ENCODE measurements at regions not wholly inside any gene's neighbourhood (a gene's known extent, or its start where the extent isn't known, plus 50 kb on each side); places are given as distances from the start of the nearest gene placed in this dataset.

- ATAC-seq (ENCODE audit: insufficient read depth, low FRiP score) = no peak
- Histone ChIP-seq H3K9me3 (ENCODE audit: control insufficient read depth in 4 of 4, insufficient read depth in 3 of 4, low read length in 3 of 4) (no peaks in the 10 kb centered on the region), H3K4me1 (ENCODE audit: control insufficient read depth in 5 of 5, insufficient read depth in 5 of 5, low read length in 5 of 5) (no peaks in the 10 kb centered on the region), H3K27ac (ENCODE audit: low read depth in 1 of 2, low read length in 1 of 2) (no peak overlapping the region), H3K36me3 (ENCODE audit: control insufficient read depth in 4 of 4, insufficient read depth in 4 of 4, low read length in 4 of 4) (no peaks in the 10 kb centered on the region), H3K27me3 (ENCODE audit: control insufficient read depth in 3 of 3, insufficient read depth in 3 of 3, low read length in 2 of 3) (no peaks in the 10 kb centered on the region), H3K4me3 (no peak overlapping the region), H3K9ac (ENCODE audit: insufficient read depth in 1 of 2, low read length in 2 of 2) (no peak overlapping the region)
- WGBS, 2 donors = 68 to 82% methylated on average over 1 of the region's 1 CpG
- TF ChIP-seq CTCF (IDR thresholded peaks at IDR 0.05; ENCODE audit: control extremely low read depth, extremely low read depth) = no peak
- DNase-seq = no peak
Measured at GRCh38 chr4:91812319-91812718, 491.4 kb upstream of the GRID2 start.

- H3K36me3 ChIP-seq (ENCODE audit: control insufficient read depth in 4 of 4, insufficient read depth in 4 of 4, low read length in 4 of 4) = no peaks in the 10 kb centered on the region
- H3K27me3 ChIP-seq (ENCODE audit: control insufficient read depth in 3 of 3, insufficient read depth in 3 of 3, low read length in 2 of 3) = no peaks in the 10 kb centered on the region
- H3K9me3 ChIP-seq (ENCODE audit: control insufficient read depth in 4 of 4, insufficient read depth in 3 of 4, low read length in 3 of 4) = peaks cover 0 to 5% (median 2%) of the 10 kb centered on the region in 4 donors
- no peak for TF ChIP-seq CTCF (IDR thresholded peaks at IDR 0.05; ENCODE audit: control extremely low read depth, extremely low read depth)
- DNase-seq (no peak), ATAC-seq (ENCODE audit: insufficient read depth, low FRiP score) (no peak)
- WGBS, 2 donors = 62 to 72% methylated on average over 1 of the region's 1 CpG
- no peaks in the 10 kb centered on the region for H3K4me1 ChIP-seq (ENCODE audit: control insufficient read depth in 5 of 5, insufficient read depth in 5 of 5, low read length in 5 of 5)
- no peak overlapping the region for H3K9ac ChIP-seq (ENCODE audit: insufficient read depth in 1 of 2, low read length in 2 of 2)
- H3K27ac ChIP-seq (ENCODE audit: low read depth in 1 of 2, low read length in 1 of 2) = no peak overlapping the region
- H3K4me3 ChIP-seq = no peak overlapping the region
Measured at GRCh38 chr4:91824773-91825172, 479.0 kb upstream of the GRID2 start.

- no peaks in the 10 kb centered on the region for H3K4me1 ChIP-seq (ENCODE audit: control insufficient read depth in 5 of 5, insufficient read depth in 5 of 5, low read length in 5 of 5)
- ATAC-seq (ENCODE audit: insufficient read depth, low FRiP score) = no peak
- H3K4me3 ChIP-seq = no peak overlapping the region
- H3K36me3 ChIP-seq (ENCODE audit: control insufficient read depth in 4 of 4, insufficient read depth in 4 of 4, low read length in 4 of 4) = no peaks in the 10 kb centered on the region
- no peak for TF ChIP-seq CTCF (IDR thresholded peaks at IDR 0.05; ENCODE audit: control extremely low read depth, extremely low read depth)
- H3K27ac ChIP-seq (ENCODE audit: low read depth in 1 of 2, low read length in 1 of 2) = no peak overlapping the region
- 88 to 91% methylated on average over 2 of the region's 2 CpGs for WGBS, 2 donors
- DNase-seq = no peak
- H3K27me3 ChIP-seq (ENCODE audit: control insufficient read depth in 3 of 3, insufficient read depth in 3 of 3, low read length in 2 of 3) = no peaks in the 10 kb centered on the region
- peaks cover 0 to 4% (median 0%) of the 10 kb centered on the region in 4 donors for H3K9me3 ChIP-seq (ENCODE audit: control insufficient read depth in 4 of 4, insufficient read depth in 3 of 4, low read length in 3 of 4)
- no peak overlapping the region for H3K9ac ChIP-seq (ENCODE audit: insufficient read depth in 1 of 2, low read length in 2 of 2)
Measured at GRCh38 chr4:91826186-91826585, 477.6 kb upstream of the GRID2 start.

DNA sequence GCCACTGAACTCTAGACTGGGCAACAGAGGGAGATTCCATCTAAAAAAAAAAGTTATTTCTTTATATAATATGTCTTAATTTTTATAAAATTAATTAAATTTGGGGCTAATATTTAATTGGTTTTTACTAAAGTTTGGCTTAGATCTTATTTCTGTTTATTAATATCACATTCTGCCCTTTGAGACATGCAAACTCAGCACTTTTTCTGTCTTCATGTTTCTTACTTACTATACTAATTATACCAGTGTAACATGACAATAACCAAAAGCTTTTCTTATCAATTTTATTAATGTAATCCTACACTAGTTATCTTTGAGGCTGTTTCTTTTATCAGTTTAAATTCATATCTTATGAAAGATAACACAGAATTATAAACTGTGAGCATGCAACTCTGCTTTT, 475.9 kb upstream of the GRID2 start:
- no peak for TF ChIP-seq CTCF (IDR thresholded peaks at IDR 0.05; ENCODE audit: control extremely low read depth, extremely low read depth)
- ATAC-seq (ENCODE audit: insufficient read depth, low FRiP score) (no peak), DNase-seq (no peak)
- no peaks in the 10 kb centered on the region for H3K36me3 ChIP-seq (ENCODE audit: control insufficient read depth in 4 of 4, insufficient read depth in 4 of 4, low read length in 4 of 4)
- H3K27me3 ChIP-seq (ENCODE audit: control insufficient read depth in 3 of 3, insufficient read depth in 3 of 3, low read length in 2 of 3) = no peaks in the 10 kb centered on the region
- no peak overlapping the region for H3K4me3 ChIP-seq
- peaks cover 0 to 12% (median 3%) of the 10 kb centered on the region in 4 donors for H3K9me3 ChIP-seq (ENCODE audit: control insufficient read depth in 4 of 4, insufficient read depth in 3 of 4, low read length in 3 of 4)
- no peaks in the 10 kb centered on the region for H3K4me1 ChIP-seq (ENCODE audit: control insufficient read depth in 5 of 5, insufficient read depth in 5 of 5, low read length in 5 of 5)
- no peak overlapping the region for H3K9ac ChIP-seq (ENCODE audit: insufficient read depth in 1 of 2, low read length in 2 of 2)
- H3K27ac ChIP-seq (ENCODE audit: low read depth in 1 of 2, low read length in 1 of 2) = no peak overlapping the region
